RWPE2 (cell line): ENCODE measurements at regions not wholly inside any gene's neighbourhood (a gene's known extent, or its start where the extent isn't known, plus 50 kb on each side); places are given as distances from the start of the nearest gene placed in this dataset.
"Not testable (repeated sequence)": the region's sequence is repeated elsewhere in the genome, so short reads cannot be mapped to it uniquely, and the experiment has no call there.

Source experiments
- ATAC-seq: fragments of 200-7000 bp; cut with Tn5 transposase; 3 replicates; pipeline ENCODE4 v1.9.1; 2021; ENCODE audit warnings: low read depth
- DNase-seq: peaks from one replicate; pipeline ENCODE4 v3.0.0-alpha.2; 2020; ENCODE audit warnings: low spot score
- H3K27ac ChIP-seq: fragments of 450-650 bp; 2 replicates; pipeline ENCODE4 v1.5.1; 2017; ENCODE audit warnings: mild to moderate bottlenecking; ENCODE audit not compliant: poor library complexity, severe bottlenecking
- H3K27me3 ChIP-seq: fragments of 250-450 bp; sonication (Bioruptor Pico); 2 replicates; pipeline ENCODE4 v1.5.1; 2021; ENCODE audit warnings: mild to moderate bottlenecking, moderate library complexity; ENCODE audit not compliant: insufficient read depth, poor library complexity, severe bottlenecking
- H3K36me3 ChIP-seq: fragments of 250-450 bp; sonication (Bioruptor Pico); 2 replicates; pipeline ENCODE4 v1.5.1; 2020; ENCODE audit warnings: low read depth, mild to moderate bottlenecking, moderate library complexity
- H3K4me1 ChIP-seq: fragments of 250-450 bp; sonication (Bioruptor Pico); 2 replicates; pipeline ENCODE4 v1.5.1; 2021; ENCODE audit warnings: mild to moderate bottlenecking, moderate library complexity; ENCODE audit not compliant: insufficient read depth, poor library complexity, severe bottlenecking
- H3K4me3 ChIP-seq: fragments of 250-450 bp; sonication (Bioruptor Pico); 2 replicates; pipeline ENCODE4 v1.5.1; 2021; ENCODE audit warnings: mild to moderate bottlenecking, moderate library complexity; ENCODE audit not compliant: severe bottlenecking
- H3K9me3 ChIP-seq: fragments of 250-450 bp; sonication (Bioruptor Pico); 2 replicates; pipeline ENCODE4 v1.5.1; 2021; ENCODE audit warnings: mild to moderate bottlenecking, moderate library complexity; ENCODE audit not compliant: severe bottlenecking
- CTCF ChIP-seq: fragments of 450-650 bp; IDR thresholded peaks from one replicate; pipeline ENCODE4 v1.5.1; 2017; ENCODE audit warnings: mild to moderate bottlenecking, moderate library complexity; ENCODE audit not compliant: poor library complexity, severe bottlenecking

GRCh38 chr4:10388146-10388545 is 69.1 kb downstream of the ZNF518B start:
- H3K27me3 ChIP-seq, H3K36me3 ChIP-seq, H3K4me1 ChIP-seq, ATAC-seq, H3K27ac ChIP-seq, H3K4me3 ChIP-seq, DNase-seq, H3K9me3 ChIP-seq: not testable (repeated sequence)

GRCh38 chr4:10385994-10386394 is 71.2 kb downstream of the ZNF518B start:
- TF ChIP-seq CTCF, result no peak
- DNase-seq (no peak), ATAC-seq (no peak)
- Histone ChIP-seq H3K4me1 (no peaks in the 10 kb centered on the region), H3K27me3 (no peaks in the 10 kb centered on the region), H3K4me3 (no peak overlapping the region), H3K9me3 (no peaks in the 10 kb centered on the region), H3K27ac (no peak overlapping the region), H3K36me3 (no peaks in the 10 kb centered on the region)

DNA sequence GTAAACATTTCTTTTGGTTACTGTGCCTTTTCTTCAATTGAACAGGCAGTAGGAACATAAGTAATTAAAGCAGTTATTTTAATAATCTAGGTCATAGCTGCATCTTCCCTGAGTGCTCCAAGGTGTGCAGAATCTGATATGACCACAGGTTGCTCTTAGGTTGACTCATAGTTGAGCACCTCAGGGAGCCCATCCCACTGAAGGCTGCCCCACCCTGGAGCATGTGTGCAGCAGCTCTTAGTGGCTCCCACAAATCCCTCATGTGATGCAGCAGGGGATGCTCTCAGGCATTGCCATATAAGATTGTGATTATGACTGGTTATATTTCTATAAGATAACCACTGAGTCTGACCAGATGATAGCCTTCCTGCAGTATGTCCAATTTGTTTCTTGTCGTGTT is 72.3 kb downstream of the ZNF518B start:
- Histone ChIP-seq H3K9me3 (no peaks in the 10 kb centered on the region), H3K4me3 (no peak overlapping the region), H3K4me1 (no peaks in the 10 kb centered on the region), H3K27ac (no peak overlapping the region), H3K36me3 (no peaks in the 10 kb centered on the region), H3K27me3 (no peaks in the 10 kb centered on the region)
- ATAC-seq (0 out of 3 replicates have a peak, but pooled peaks have one; percentile 45), DNase-seq (no peak)
- TF ChIP-seq CTCF, result no peak

DNA sequence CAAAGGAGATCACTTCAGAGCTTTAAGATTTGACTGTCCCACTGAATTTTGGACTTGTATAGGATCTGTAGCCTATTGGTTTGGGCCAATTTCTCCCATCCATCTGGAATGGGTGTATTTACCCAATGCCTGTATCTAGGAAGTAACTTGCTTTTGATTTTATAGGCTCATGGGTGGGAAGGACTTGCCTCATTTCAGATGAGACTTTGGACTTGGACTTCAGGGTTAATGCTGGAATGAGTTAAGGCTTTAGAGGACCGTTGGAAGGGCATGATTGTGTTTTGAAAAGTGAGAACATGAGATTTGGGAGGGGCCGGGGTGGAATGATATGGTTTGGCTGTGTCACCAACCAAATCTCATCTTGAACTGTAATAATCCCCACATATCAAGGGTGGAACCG is 73.8 kb downstream of the ZNF518B start:
- Histone ChIP-seq H3K36me3 (no peaks in the 10 kb centered on the region), H3K27ac (no peak overlapping the region), H3K27me3 (no peaks in the 10 kb centered on the region), H3K9me3 (no peaks in the 10 kb centered on the region), H3K4me3 (no peak overlapping the region), H3K4me1 (no peaks in the 10 kb centered on the region)
- ATAC-seq (no peak), DNase-seq (no peak)
- no peak for TF ChIP-seq CTCF

GRCh38 chr4:10382171-10382570 is 75.1 kb downstream of the ZNF518B start:
- DNase-seq, H3K27ac ChIP-seq, H3K9me3 ChIP-seq, ATAC-seq, H3K36me3 ChIP-seq, H3K4me1 ChIP-seq, H3K4me3 ChIP-seq, H3K27me3 ChIP-seq: not testable (repeated sequence)

GRCh38 chr4:10381146-10381545 is 76.1 kb downstream of the ZNF518B start:
- Histone ChIP-seq H3K27ac (no peak overlapping the region), H3K4me1 (no peaks in the 10 kb centered on the region), H3K36me3 (no peaks in the 10 kb centered on the region), H3K9me3 (no peaks in the 10 kb centered on the region), H3K27me3 (no peaks in the 10 kb centered on the region), H3K4me3 (no peak overlapping the region)
- no peak for TF ChIP-seq CTCF
- DNase-seq, result no peak
- ATAC-seq, result no peak
